NB4 (cell line): ENCODE measurements at regions not wholly inside any gene's neighbourhood (a gene's known extent, or its start where the extent isn't known, plus 50 kb on each side); places are given as distances from the start of the nearest gene placed in this dataset.

Experiments used
- CTCF ChIP-seq: IDR thresholded peaks from one replicate; pipeline ENCODE4 v1.5.1; 2012; ENCODE audit warnings: low read depth, low read length
- MYC ChIP-seq: IDR thresholded peaks from 2 replicates; pipeline ENCODE4 v1.6.1; 2011; ENCODE audit warnings: low read depth, low read length
- POLR2A ChIP-seq: IDR thresholded peaks from 2 replicates; pipeline ENCODE4 v1.6.1; 2011; ENCODE audit warnings: mild to moderate bottlenecking; ENCODE audit not compliant: insufficient read length; ENCODE audit errors: extremely low read depth

DNA sequence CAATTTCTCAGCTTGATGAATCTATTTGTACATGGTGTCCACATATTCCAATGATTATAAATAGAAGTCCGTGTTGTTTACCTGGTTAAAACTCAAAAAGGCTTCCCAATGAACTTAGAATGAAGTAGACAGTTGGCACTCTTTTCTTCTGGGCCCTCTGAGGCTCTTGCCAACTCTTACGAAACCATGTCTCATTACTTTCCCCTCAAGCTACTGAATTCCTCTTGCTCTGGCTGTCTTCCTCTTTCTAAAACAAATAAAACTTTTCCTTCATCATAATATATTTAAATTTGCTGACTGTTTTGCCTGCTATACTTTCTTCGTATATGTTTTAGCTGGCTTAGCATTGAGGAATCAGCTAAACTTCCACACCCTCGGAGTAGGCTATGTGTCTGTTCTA lies 139.7 kb downstream of the SLITRK6 start:
- no peak for TF ChIP-seq CTCF
- TF ChIP-seq POLR2A = no peak
- TF ChIP-seq MYC = no peak
